ENCODE measurements at regions not wholly inside any gene's neighbourhood (a gene's known extent, or its start where the extent isn't known, plus 50 kb on each side); places are given as distances from the start of the nearest gene placed in this dataset.

DNA sequence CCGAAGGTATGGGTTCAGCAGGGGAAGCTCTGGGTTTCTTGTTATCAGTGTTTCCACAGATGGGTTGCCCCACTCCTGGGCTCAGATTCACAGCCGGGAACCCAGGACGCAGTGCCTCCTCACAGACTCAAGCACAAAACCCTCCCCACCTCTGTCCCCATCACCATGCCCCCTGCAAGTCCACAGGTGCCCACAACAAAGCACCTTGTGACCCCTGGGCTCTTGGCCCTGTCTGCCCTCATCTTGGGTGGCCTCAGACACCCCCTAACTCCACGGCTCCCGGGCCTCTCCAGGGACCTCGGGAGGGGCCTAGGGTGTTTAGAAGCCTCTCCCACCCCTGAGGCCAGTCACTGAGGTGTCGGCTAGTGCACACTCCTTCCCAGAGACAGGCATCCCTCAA lies 231.7 kb downstream of the TUBA3C start:
- ATAC-seq = no peak
- TF ChIP-seq CSDC2 (CRISPR knock-in tag; IDR thresholded peaks at IDR 0.05) (no peak), RARB (CRISPR knock-in tag; IDR thresholded peaks at IDR 0.05) (no peak), ZNF8 (CRISPR knock-in tag; IDR thresholded peaks at IDR 0.05) (no peak), ZNF565 (CRISPR knock-in tag; conservative IDR thresholded peaks at IDR 0.05; ENCODE audit: low read depth) (no peak), PPARA (CRISPR knock-in tag; IDR thresholded peaks at IDR 0.05; ENCODE audit: borderline replicate concordance) (no peak), ZFP30 (CRISPR knock-in tag; IDR thresholded peaks at IDR 0.05) (no peak), ZNF70 (CRISPR knock-in tag; IDR thresholded peaks at IDR 0.05) (no peak), ESRRG (CRISPR knock-in tag; IDR thresholded peaks at IDR 0.05) (no peak), TOX (CRISPR knock-in tag; IDR thresholded peaks at IDR 0.05; ENCODE audit: borderline replicate concordance) (no peak), SNAI2 (CRISPR knock-in tag; IDR thresholded peaks at IDR 0.05) (no peak), BACH2 (CRISPR knock-in tag; IDR thresholded peaks at IDR 0.05; ENCODE audit: borderline replicate concordance) (no peak), ZFP3 (CRISPR knock-in tag; IDR thresholded peaks at IDR 0.05) (no peak), ISL1 (CRISPR knock-in tag; IDR thresholded peaks at IDR 0.05) (no peak)
- TF ChIP-seq, protein P1, sequence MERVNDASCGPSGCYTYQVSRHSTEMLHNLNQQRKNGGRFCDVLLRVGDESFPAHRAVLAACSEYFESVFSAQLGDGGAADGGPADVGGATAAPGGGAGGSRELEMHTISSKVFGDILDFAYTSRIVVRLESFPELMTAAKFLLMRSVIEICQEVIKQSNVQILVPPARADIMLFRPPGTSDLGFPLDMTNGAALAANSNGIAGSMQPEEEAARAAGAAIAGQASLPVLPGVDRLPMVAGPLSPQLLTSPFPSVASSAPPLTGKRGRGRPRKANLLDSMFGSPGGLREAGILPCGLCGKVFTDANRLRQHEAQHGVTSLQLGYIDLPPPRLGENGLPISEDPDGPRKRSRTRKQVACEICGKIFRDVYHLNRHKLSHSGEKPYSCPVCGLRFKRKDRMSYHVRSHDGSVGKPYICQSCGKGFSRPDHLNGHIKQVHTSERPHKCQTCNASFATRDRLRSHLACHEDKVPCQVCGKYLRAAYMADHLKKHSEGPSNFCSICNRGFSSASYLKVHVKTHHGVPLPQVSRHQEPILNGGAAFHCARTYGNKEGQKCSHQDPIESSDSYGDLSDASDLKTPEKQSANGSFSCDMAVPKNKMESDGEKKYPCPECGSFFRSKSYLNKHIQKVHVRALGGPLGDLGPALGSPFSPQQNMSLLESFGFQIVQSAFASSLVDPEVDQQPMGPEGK (CRISPR knock-in tag; IDR thresholded peaks at IDR 0.05; ENCODE audit: borderline replicate concordance) = no peak

- no peak for TF ChIP-seq GLIS3 (CRISPR knock-in tag; IDR thresholded peaks at IDR 0.05)
- TF ChIP-seq TCF4 (CRISPR knock-in tag; IDR thresholded peaks at IDR 0.05; ENCODE audit: borderline replicate concordance) = no peak
- TF ChIP-seq ARNTL (CRISPR knock-in tag; IDR thresholded peaks at IDR 0.05; ENCODE audit: borderline replicate concordance, low read depth) = no peak
- TF ChIP-seq TOX (CRISPR knock-in tag; IDR thresholded peaks at IDR 0.05; ENCODE audit: borderline replicate concordance) = no peak
- TF ChIP-seq ZC3H10 (CRISPR knock-in tag; IDR thresholded peaks at IDR 0.05) = no peak
- no peak for ATAC-seq
These were observed 232.2 kb downstream of the TUBA3C start for GRCh38 chr13:18949489-18949761.

- no peak for TF ChIP-seq ZC3H10 (CRISPR knock-in tag; IDR thresholded peaks at IDR 0.05)
- no peak for TF ChIP-seq CSRNP3 (CRISPR knock-in tag; IDR thresholded peaks at IDR 0.05)
- no peak for TF ChIP-seq TCF4 (CRISPR knock-in tag; IDR thresholded peaks at IDR 0.05; ENCODE audit: borderline replicate concordance)
- TF ChIP-seq BACH2 (CRISPR knock-in tag; IDR thresholded peaks at IDR 0.05; ENCODE audit: borderline replicate concordance) = no peak
- no peak for TF ChIP-seq ZNF70 (CRISPR knock-in tag; IDR thresholded peaks at IDR 0.05)
- TF ChIP-seq, protein P2, sequence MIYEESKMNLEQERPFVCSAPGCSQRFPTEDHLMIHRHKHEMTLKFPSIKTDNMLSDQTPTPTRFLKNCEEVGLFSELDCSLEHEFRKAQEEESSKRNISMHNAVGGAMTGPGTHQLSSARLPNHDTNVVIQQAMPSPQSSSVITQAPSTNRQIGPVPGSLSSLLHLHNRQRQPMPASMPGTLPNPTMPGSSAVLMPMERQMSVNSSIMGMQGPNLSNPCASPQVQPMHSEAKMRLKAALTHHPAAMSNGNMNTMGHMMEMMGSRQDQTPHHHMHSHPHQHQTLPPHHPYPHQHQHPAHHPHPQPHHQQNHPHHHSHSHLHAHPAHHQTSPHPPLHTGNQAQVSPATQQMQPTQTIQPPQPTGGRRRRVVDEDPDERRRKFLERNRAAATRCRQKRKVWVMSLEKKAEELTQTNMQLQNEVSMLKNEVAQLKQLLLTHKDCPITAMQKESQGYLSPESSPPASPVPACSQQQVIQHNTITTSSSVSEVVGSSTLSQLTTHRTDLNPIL (CRISPR knock-in tag; IDR thresholded peaks at IDR 0.05; ENCODE audit: low read depth) = no peak
- no peak for TF ChIP-seq PPARA (CRISPR knock-in tag; IDR thresholded peaks at IDR 0.05; ENCODE audit: borderline replicate concordance)
- no peak for TF ChIP-seq POU6F1 (CRISPR knock-in tag; IDR thresholded peaks at IDR 0.05; ENCODE audit: borderline replicate concordance, low read depth)
- TF ChIP-seq CSDC2 (CRISPR knock-in tag; IDR thresholded peaks at IDR 0.05) = no peak
- TF ChIP-seq ISL1 (CRISPR knock-in tag; IDR thresholded peaks at IDR 0.05) = no peak
- TF ChIP-seq, protein P1 (CRISPR knock-in tag; IDR thresholded peaks at IDR 0.05; ENCODE audit: borderline replicate concordance) = no peak
- TF ChIP-seq RARB (CRISPR knock-in tag; IDR thresholded peaks at IDR 0.05) = no peak
- no peak for TF ChIP-seq ZFP30 (CRISPR knock-in tag; IDR thresholded peaks at IDR 0.05)
- no peak for TF ChIP-seq ZNF8 (CRISPR knock-in tag; IDR thresholded peaks at IDR 0.05)
- no peak for TF ChIP-seq GLIS3 (CRISPR knock-in tag; IDR thresholded peaks at IDR 0.05)
- no peak for TF ChIP-seq SNAI2 (CRISPR knock-in tag; IDR thresholded peaks at IDR 0.05)
- no peak for ATAC-seq
These were observed 232.7 kb downstream of the TUBA3C start for GRCh38 chr13:18948664-18949488.
